ENCODE measurements at regions not wholly inside any gene's neighbourhood (a gene's known extent, or its start where the extent isn't known, plus 50 kb on each side); places are given as distances from the start of the nearest gene placed in this dataset.

DNA sequence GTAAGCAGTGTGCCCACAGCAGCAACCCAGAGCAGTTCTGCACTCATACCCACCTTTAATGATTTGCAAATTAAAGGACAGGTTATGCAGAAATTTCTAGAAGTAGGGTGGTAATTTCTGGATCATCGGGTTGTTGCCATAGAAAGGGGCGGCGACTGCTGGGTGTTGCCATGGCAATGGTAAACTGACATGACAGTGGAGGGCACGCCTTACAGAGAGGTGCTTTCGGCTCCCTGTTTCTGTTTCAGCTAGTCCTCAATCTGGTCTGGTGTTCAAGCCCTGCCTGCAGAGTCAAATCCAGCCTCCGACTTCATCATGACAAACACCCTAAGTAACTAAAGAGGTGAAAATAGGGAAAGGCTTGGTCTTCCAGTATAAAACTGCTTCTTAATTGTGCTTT is 667.7 kb downstream of the SOCS6 start:
- no peak overlapping the region for H3K4me3 ChIP-seq
- DNase-seq (ENCODE audit: low spot score in 2 of 2) = no peak
- no peaks in the 10 kb centered on the region for H3K9me3 ChIP-seq
- WGBS, 2 donors = 86 to 90% methylated on average over 6 of the region's 6 CpGs
- TF ChIP-seq POLR2A (IDR thresholded peaks at IDR 0.05) (no peak), EP300 (IDR thresholded peaks at IDR 0.05) (no peak), CTCF (IDR thresholded peaks at IDR 0.05) (no peak)
- H3K27ac ChIP-seq = no peak overlapping the region
- H3K4me1 ChIP-seq = no peaks in the 10 kb centered on the region
- H3K36me3 ChIP-seq = no peaks in the 10 kb centered on the region
- H3K27me3 ChIP-seq = no peaks in the 10 kb centered on the region

- no peaks in the 10 kb centered on the region for H3K27me3 ChIP-seq
- DNase-seq (ENCODE audit: low spot score in 2 of 2) = no peak
- no peak overlapping the region for H3K4me3 ChIP-seq
- no peaks in the 10 kb centered on the region for H3K4me1 ChIP-seq
- H3K27ac ChIP-seq = no peak overlapping the region
- TF ChIP-seq POLR2A (IDR thresholded peaks at IDR 0.05) (no peak), EP300 (IDR thresholded peaks at IDR 0.05) (no peak), CTCF (IDR thresholded peaks at IDR 0.05) (no peak)
- whole genome bisulfite sequencing, 2 donors = 85 to 93% methylated on average over 8 of the region's 8 CpGs
- H3K36me3 ChIP-seq = no peaks in the 10 kb centered on the region
- no peaks in the 10 kb centered on the region for H3K9me3 ChIP-seq
Observed at GRCh38 chr18:70936160-70936559, 647.3 kb downstream of the SOCS6 start.

GRCh38 chr18:70931942-70932814 is 643.3 kb downstream of the SOCS6 start:
- Histone ChIP-seq H3K27ac (no peak overlapping the region), H3K4me1 (no peaks in the 10 kb centered on the region), H3K4me3 (no peak overlapping the region), H3K36me3 (no peaks in the 10 kb centered on the region), H3K27me3 (no peaks in the 10 kb centered on the region), H3K9me3 (no peaks in the 10 kb centered on the region)
- 48 to 63% methylated on average over 7 of the region's 7 CpGs for WGBS, 2 donors
- DNase-seq (ENCODE audit: low spot score in 2 of 2) = peak in 1 of 2 donors; percentile 9
- TF ChIP-seq CTCF (IDR thresholded peaks at IDR 0.05) (peak; percentile 31 to 51 (median 45)), POLR2A (IDR thresholded peaks at IDR 0.05) (no peak), EP300 (IDR thresholded peaks at IDR 0.05) (no peak)

- H3K4me3 ChIP-seq = no peak overlapping the region
- DNase-seq (ENCODE audit: low spot score in 2 of 2) = no peak
- H3K4me1 ChIP-seq = no peaks in the 10 kb centered on the region
- peaks cover 0 to 3% (median 0%) of the 10 kb centered on the region in 4 donors for H3K9me3 ChIP-seq
- WGBS, 2 donors = 83 to 100% methylated on average over 2 to 4 of the region's 4 CpGs
- no peaks in the 10 kb centered on the region for H3K36me3 ChIP-seq
- no peak for TF ChIP-seq CTCF (IDR thresholded peaks at IDR 0.05)
- no peak for TF ChIP-seq POLR2A (IDR thresholded peaks at IDR 0.05)
- no peak for TF ChIP-seq EP300 (IDR thresholded peaks at IDR 0.05)
- H3K27ac ChIP-seq = no peak overlapping the region
- H3K27me3 ChIP-seq = no peaks in the 10 kb centered on the region
Observed at GRCh38 chr18:70920840-70921374, 632.1 kb downstream of the SOCS6 start.

DNA sequence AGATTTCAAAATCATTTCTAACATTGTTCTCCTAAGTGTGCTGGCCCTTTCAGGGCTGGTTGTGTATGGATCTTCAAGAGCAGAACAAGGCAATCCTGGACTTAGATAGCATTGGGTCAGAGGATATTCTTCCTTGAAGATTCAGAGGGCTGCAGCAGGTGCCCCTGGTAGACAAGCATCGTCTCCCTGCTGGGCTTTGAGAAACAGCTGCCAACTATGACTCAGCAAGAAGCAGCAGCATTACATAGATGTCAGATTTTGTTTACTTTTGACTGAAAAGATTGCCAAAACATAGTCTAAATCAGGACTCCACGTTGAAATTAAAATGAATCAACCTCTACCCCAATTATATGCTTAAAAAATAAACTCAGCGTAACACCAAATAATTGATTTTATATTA is 618.8 kb downstream of the SOCS6 start:
- no peak for TF ChIP-seq POLR2A (IDR thresholded peaks at IDR 0.05)
- Histone ChIP-seq H3K9me3 (peaks cover 0 to 8% (median 0%) of the 10 kb centered on the region in 4 donors), H3K36me3 (no peaks in the 10 kb centered on the region), H3K4me1 (peaks cover 0 to 10% (median 0%) of the 10 kb centered on the region in 4 donors), H3K27me3 (no peaks in the 10 kb centered on the region), H3K4me3 (no peak overlapping the region), H3K27ac (no peak overlapping the region)
- 33 to 39% methylated on average over 3 of the region's 3 CpGs for WGBS, 2 donors
- no peak for DNase-seq (ENCODE audit: low spot score in 2 of 2)

Data from tibial nerve (tissue), 4 donors.